Esophagus squamous epithelium (tissue), 5 donors: ENCODE measurements at regions not wholly inside any gene's neighbourhood (a gene's known extent, or its start where the extent isn't known, plus 50 kb on each side); places are given as distances from the start of the nearest gene placed in this dataset.
"Not testable (repeated sequence)": the region's sequence is repeated elsewhere in the genome, so short reads cannot be mapped to it uniquely, and the experiment has no call there.

Source experiments
- DNase-seq: peaks from one replicate; lab custom pipeline; 2025; lab: John Stamatoyannopoulos, UW
- H3K27ac ChIP-seq, 4 donors: fragments of 200-600 bp; sonication (generic); one replicate each; pipeline ENCODE4 v1.5.1; 2016 to 2019; ENCODE audit warnings: mild to moderate bottlenecking in 1 of 4
- H3K27me3 ChIP-seq, 4 donors: fragments of 200-600 bp; sonication (generic); 1 replicate in 3 of 4; 2 replicates in 1 of 4; pipeline versions ENCODE4 v1.5.1 to v1.6.0; 2017 to 2021; ENCODE audit warnings: antibody characterized with exemption in 1 of 4
- H3K36me3 ChIP-seq, 3 donors: fragments of 200-600 bp; sonication (generic); one replicate each; pipeline ENCODE4 v1.5.1; 2016 to 2019
- H3K4me1 ChIP-seq, 3 donors: fragments of 200-600 bp; sonication (generic); one replicate each; pipeline ENCODE4 v1.5.1; 2017 to 2019
- H3K4me3 ChIP-seq, 4 donors: fragments of 200-600 bp; sonication (generic); 1 replicate in 3 of 4; 2 replicates in 1 of 4; pipeline ENCODE4 v1.5.1; 2016 to 2019; ENCODE audit warnings: mild to moderate bottlenecking in 2 of 4, moderate library complexity in 1 of 4
- H3K9me3 ChIP-seq, 3 donors: fragments of 200-600 bp; sonication (generic); one replicate each; pipeline ENCODE4 v1.5.1; 2016 to 2019
- CTCF ChIP-seq, 6 experiments: fragments of 450-650 bp in 4 of 6; fragments of 200-600 bp in 2 of 6; sonication (generic) in 2 of 6; IDR thresholded peaks; one replicate each; pipeline ENCODE4 v1.5.1; 2016 to 2019; ENCODE audit warnings: antibody characterized with exemption in 6 of 6, mild to moderate bottlenecking in 4 of 6, moderate library complexity in 4 of 6
- POLR2A ChIP-seq, 4 donors: fragments of 450-650 bp; IDR thresholded peaks; one replicate each; pipeline ENCODE4 v1.6.1; 2017; ENCODE audit warnings: antibody characterized with exemption in 4 of 4, mild to moderate bottlenecking in 4 of 4, moderate library complexity in 3 of 4
- WGBS, 2 donors: methylation state at CpG; one replicate each; pipeline ENCODE4 v1.1.5; 2018; 5-methylcytosine and 5-hydroxymethylcytosine counted together
- intact Hi-C: fragments of 100-400 bp; cut with DNase I; formaldehyde crosslinking; loops from one replicate; pipeline ENCODE4 v1.15.0; 2022
- donor health status: DM: yes; HTN: yes; CAD: no.

- intact Hi-C loops: no loop called here
- no peaks in the 10 kb centered on the region for H3K36me3 ChIP-seq
- H3K9me3 ChIP-seq: no peaks in the 10 kb centered on the region
- no peak for DNase-seq
- H3K4me1 ChIP-seq: no peaks in the 10 kb centered on the region
- H3K27me3 ChIP-seq: no peaks in the 10 kb centered on the region
- 66 to 82% methylated on average over 1 of the region's 1 CpG for WGBS, 2 donors
- no peak for TF ChIP-seq POLR2A (IDR thresholded peaks at IDR 0.05)
- no peak for TF ChIP-seq CTCF (IDR thresholded peaks at IDR 0.05)
- H3K4me3 ChIP-seq: no peak overlapping the region
- no peak overlapping the region for H3K27ac ChIP-seq
Observed at GRCh38 chr2:142504754-142505153, 372.7 kb upstream of the KYNU start.

DNA sequence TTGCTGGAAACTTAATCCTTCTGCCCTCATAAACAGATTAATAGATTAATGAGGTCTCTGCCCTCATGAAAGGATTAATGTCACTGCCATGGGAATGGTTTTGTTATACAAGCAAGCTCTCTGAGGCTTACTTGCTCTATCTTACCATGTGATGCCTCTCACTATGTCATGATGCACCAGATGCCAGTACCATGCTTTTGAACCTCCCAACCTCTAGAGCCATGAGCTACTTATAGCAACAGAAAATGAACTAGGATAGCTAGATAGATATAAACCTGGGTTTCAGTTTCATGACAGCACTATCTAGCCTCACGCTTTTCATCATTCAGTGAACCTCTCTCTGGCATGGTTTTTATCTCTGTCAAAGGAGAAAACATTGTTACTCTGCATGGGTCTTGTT lies 371.6 kb upstream of the LRP1B start:
- Histone ChIP-seq H3K36me3 (no peaks in the 10 kb centered on the region), H3K9me3 (no peaks in the 10 kb centered on the region), H3K4me1 (no peaks in the 10 kb centered on the region), H3K27ac (no peak overlapping the region), H3K27me3 (no peaks in the 10 kb centered on the region), H3K4me3 (no peak overlapping the region)
- intact Hi-C loops: no loop called here
- no peak for DNase-seq
- WGBS, 2 donors: 71 to 93% methylated on average over 1 of the region's 1 CpG
- TF ChIP-seq POLR2A (IDR thresholded peaks at IDR 0.05) (no peak), CTCF (IDR thresholded peaks at IDR 0.05) (no peak)

- Histone ChIP-seq H3K9me3 (no peaks in the 10 kb centered on the region), H3K27ac (no peak overlapping the region), H3K4me1 (no peaks in the 10 kb centered on the region), H3K4me3 (no peak overlapping the region), H3K36me3 (no peaks in the 10 kb centered on the region), H3K27me3 (no peaks in the 10 kb centered on the region)
- intact Hi-C loops: no loop called here
- WGBS, 2 donors: 67 to 80% methylated on average over 2 of the region's 2 CpGs
- no peak for DNase-seq
- TF ChIP-seq POLR2A (IDR thresholded peaks at IDR 0.05) (no peak), CTCF (IDR thresholded peaks at IDR 0.05) (no peak)
Observed at GRCh38 chr2:142495141-142495540, 364.3 kb upstream of the LRP1B start.

GRCh38 chr2:142489631-142490030 lies 358.8 kb upstream of the LRP1B start:
- 48 to 50% methylated on average over 3 of the region's 3 CpGs for WGBS, 2 donors
- DNase-seq, H3K4me3 ChIP-seq, intact Hi-C loops, H3K27ac ChIP-seq, H3K27me3 ChIP-seq, H3K4me1 ChIP-seq, H3K36me3 ChIP-seq: not testable (repeated sequence)
- H3K9me3 ChIP-seq: peaks cover 0 to 11% (median 0%) of the 10 kb centered on the region in 3 donors

- no peak for DNase-seq
- Histone ChIP-seq H3K4me1 (no peaks in the 10 kb centered on the region), H3K36me3 (no peaks in the 10 kb centered on the region), H3K27ac (no peak overlapping the region), H3K27me3 (no peaks in the 10 kb centered on the region), H3K4me3 (no peak overlapping the region), H3K9me3 (peaks cover 0 to 11% (median 0%) of the 10 kb centered on the region in 3 donors)
- intact Hi-C loops: no loop called here
- TF ChIP-seq CTCF (IDR thresholded peaks at IDR 0.05) (no peak), POLR2A (IDR thresholded peaks at IDR 0.05) (no peak)
- 71 to 73% methylated on average over 2 of the region's 2 CpGs for WGBS, 2 donors
Observed at GRCh38 chr2:142484111-142484510, 353.3 kb upstream of the LRP1B start.

GRCh38 chr2:142483653-142484052 lies 352.8 kb upstream of the LRP1B start:
- intact Hi-C loops: no loop called here
- peaks cover 0 to 10% (median 0%) of the 10 kb centered on the region in 3 donors for H3K9me3 ChIP-seq
- TF ChIP-seq CTCF (IDR thresholded peaks at IDR 0.05) (no peak), POLR2A (IDR thresholded peaks at IDR 0.05) (no peak)
- no peak for DNase-seq
- H3K4me3 ChIP-seq: no peak overlapping the region
- 70 to 83% methylated on average over 1 of the region's 1 CpG for WGBS, 2 donors
- no peaks in the 10 kb centered on the region for H3K36me3 ChIP-seq
- no peaks in the 10 kb centered on the region for H3K27me3 ChIP-seq
- no peak overlapping the region for H3K27ac ChIP-seq
- no peaks in the 10 kb centered on the region for H3K4me1 ChIP-seq
